GM21576 (cell line): ENCODE measurements at regions not wholly inside any gene's neighbourhood (a gene's known extent, or its start where the extent isn't known, plus 50 kb on each side); places are given as distances from the start of the nearest gene placed in this dataset.

Experiments
- ATAC-seq: cut with Tn5 transposase; IDR thresholded peaks from one replicate; pipeline ENCODE4 v1.9.1; 2021; ENCODE audit warnings: mild to moderate bottlenecking, moderate library complexity; ENCODE audit not compliant: unreplicated experiment

DNA sequence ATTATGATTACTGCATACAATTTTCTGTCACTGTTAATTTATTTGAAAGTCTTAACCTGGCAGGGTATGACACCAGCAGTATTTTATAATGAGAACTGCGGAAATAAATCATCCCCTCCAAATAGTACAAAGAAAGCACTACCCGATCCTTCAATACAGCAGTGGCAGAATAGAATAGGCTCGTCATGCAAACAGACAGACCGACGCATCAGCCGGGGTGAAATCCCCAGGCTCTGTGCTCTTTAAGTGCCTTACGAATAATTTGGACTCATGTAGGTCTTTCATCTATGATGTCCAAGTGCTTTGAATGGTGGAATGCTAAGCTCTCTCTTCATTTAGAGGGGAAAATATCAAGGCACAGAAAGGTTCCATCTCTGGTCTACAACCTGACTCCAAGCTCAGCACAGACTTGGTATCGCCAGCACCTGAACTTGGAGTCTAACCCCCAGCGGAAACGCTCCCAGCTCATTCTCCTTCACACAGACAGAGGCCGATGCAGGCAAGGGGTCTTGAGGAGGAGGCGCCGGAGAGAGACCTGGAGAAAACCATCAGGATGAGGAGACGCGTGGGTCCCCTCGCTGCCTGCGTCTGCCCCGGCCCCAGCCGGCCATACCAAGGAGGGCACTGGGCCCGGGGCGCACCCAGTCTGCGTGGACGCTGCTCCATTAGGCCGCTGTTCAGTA, 568.1 kb upstream of the MKI67 start:
- no peak for ATAC-seq

GRCh38 chr10:128694851-128695725, 568.9 kb upstream of the MKI67 start:
- no peak for ATAC-seq

DNA sequence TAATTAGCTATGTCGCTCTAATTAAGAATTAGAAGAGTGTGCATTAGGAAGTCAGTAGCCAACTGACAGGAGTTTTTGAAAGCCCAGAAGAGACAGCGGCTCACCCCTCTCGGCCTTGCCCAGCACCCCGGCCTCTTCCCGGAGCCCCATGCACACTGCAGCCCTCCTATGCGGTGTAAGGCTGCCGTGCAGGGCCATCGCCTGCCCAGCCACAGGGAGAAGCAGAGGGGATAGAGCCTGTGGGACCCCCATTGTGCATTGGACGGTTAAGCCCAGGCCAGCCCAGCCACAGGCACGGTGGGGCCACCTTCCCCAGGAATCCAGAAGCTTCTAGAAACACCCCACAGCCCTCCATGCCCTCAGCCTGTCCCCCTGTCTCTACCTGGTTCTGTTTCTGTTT, 569.7 kb upstream of the MKI67 start:
- no peak for ATAC-seq

DNA sequence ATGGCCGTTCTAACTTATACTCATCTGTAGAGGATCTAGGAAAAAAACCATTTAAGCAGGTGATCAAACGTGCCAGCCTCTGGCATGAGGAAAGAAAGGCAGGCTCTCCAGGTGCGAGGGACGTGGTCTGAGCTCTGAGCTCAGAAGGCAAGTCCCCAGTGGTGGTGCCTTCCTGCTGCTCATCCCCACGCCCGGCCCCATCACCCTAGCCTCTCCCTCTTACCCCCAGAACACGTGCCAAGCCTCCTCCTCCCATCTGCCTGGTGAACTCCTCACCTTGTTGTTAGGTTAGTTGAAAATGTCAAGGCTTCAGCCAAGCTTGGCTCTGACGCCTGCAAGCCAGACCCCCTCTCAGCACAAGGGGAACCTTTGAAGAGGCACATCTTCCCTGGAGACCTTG, 571.2 kb upstream of the MKI67 start:
- no peak for ATAC-seq

DNA sequence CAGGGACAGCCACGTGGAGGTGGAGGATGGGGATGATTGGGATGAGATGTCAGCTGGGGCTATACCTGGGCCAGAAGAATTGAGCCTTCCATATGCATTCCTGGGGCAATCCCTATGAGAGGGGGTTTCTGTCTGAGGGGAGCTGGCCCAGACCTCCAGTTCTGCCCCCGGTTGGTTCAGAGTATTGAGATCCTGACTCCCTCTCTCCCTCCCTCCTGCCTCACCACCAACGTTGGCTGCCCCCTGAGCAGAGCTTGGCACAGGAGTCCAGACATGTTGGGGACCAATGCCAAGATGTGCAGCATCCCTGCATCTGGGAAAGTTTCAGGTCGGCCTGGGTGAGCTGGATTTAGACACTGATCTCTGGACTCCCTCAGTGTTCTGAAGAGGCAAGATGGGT, 575.2 kb upstream of the MKI67 start:
- no peak for ATAC-seq

DNA sequence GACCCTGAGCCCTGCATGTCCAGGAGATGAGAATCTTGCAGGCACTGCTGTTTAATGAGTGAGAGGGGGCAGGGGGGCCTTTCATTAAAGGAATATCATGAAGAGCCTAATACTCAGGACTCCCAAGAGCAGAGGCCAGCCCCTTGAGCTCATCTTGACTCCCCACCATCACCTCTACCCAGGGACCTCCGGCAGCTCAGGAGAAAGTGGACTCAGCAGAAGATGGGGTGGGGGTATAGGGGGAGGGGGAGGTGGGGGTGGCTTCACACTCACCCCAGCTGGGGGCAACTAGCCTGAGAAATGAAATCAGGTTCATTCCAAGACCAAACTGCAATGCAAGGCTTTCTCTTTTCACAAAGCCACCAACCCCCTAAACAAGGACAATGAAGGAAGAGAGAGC, 575.6 kb upstream of the MKI67 start:
- ATAC-seq = no peak

DNA sequence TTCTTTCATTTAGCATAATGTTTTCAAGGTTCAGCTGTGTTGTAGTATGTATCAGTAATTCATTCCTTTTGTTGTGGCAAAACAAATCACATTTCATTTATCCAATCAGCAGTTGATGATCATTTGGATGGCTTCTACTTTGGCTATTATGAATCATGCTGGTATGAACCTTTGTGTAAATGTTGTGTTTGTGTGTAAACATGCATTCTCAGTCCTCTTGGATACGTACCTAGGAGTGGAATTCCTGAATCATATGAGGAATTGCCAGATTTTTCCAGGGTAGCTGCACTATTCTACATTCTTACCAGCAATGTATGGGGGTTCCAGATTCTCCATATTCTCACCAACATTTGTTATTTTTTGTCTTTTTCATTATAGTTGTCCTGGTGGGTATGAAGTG, 578.5 kb upstream of the MKI67 start:
- no peak for ATAC-seq

DNA sequence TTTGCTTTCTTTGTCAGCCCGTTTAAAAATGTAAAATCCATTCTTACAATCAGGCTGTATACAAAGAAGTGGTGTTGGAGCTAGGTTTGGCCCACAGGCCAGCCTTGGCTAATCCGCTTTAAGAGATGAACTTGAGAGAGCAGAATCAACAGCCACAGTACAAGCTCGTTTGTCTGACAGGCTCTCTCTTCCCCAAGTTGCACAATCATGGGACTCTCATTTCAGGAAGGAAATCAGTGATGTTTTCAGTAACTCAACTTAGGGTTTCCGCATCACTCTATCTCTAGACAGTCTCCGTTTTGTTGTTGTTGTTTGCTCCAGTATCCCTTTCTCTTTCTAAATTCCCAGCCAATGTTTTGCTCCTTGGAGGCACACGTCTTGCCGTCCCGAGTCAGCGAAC, 582.0 kb upstream of the MKI67 start:
- no peak for ATAC-seq

- no peak for ATAC-seq
Measured at GRCh38 chr10:128709686-128710085, 583.5 kb upstream of the MKI67 start.

DNA sequence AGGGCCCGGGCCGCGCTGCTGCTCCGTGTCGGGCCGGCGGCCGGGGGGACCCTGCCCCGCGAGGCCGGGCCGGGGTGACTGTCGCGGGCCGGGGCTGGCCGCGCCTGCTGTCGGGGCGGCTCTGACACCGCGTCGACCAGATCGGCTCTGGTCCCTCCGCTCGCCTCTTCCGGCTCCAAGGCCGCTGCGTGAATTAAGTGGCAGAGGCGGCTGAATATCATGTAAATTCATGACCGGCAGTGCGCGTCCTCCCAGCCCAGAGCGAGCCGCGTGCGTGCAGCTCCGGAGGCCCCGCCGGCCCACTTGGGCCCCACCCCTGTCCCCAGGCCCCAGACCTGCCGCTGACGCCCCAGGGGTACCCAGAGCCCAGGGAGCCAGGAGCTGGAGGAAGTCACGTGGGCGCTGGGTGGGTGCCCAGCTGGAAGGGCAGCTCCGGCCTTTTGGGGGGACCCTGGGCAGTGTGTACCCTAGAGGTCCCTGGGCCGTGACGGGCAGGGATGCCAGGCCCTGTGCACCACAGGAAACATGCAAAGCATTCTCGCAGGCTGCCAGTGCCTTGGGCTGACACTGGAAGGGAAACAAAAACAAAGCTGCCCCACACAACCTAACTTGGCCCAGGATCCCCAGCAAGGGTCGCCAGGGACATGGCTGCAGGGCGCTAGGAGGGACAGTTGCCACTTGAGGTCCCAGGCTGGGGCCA, 584.0 kb upstream of the MKI67 start:
- ATAC-seq = no peak

DNA sequence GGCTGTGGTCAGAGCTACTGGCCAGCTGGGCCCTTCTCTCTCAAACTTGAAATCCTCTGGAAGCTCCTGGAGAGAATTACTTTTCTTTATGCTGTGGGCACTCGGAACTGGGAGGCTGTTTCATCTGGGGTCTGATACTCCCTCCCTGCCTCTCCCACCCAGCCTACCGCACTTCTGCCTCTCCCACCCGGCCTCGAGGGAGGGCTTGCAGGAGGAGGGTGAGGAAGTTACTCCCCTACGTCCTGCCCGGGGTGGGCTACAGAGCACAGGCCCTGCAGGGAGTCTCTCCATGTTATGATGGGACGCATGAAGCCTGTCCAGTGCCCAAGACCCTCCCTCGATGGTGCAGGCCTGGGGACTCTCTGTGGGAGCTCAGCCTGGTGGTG, 584.6 kb upstream of the MKI67 start:
- no peak for ATAC-seq

GRCh38 chr10:128711806-128712205, 585.6 kb upstream of the MKI67 start:
- no peak for ATAC-seq

DNA sequence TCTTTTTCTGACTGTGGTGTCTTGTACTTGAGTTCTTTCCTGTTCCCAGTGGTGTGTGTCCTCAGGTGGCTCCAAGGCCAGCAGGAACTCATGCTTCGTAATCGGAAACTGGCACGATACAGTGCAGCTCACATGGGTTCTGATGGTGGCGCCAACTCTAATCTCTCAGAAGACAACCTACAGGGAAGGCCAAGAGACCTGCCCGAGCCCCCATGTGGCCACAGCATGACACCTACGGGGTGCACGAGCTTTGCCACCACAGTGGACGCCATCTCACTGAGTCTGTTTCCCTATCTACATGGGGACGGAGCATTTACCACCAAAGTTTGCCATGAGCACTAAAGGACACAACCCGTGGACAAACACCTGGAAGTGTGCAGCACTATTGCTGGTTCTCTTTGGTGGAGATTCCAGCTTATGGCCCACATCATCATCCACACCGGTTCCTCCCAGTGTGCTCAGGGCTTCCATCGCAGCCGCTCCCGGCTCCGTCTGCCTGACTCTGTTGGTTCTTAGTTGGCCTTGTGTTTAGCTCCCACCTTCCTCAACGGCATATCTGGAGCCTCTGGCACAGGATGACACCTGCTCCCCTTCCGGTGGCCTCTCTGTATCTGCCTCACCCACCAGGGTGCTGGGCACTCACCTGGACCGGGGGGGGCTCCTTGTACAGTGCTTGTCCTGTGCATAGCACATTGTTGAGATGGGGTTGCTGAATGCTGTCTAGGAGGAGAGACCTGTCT, 586.6 kb upstream of the MKI67 start:
- ATAC-seq = no peak

- ATAC-seq = no peak
Measured at GRCh38 chr10:128713471-128713870, 587.2 kb upstream of the MKI67 start.

GRCh38 chr10:128713874-128714570, 587.8 kb upstream of the MKI67 start:
- ATAC-seq = no peak

- ATAC-seq = no peak
Measured at GRCh38 chr10:128714644-128715415, 588.6 kb upstream of the MKI67 start.

- no peak for ATAC-seq
Measured at GRCh38 chr10:128716181-128716580, 590.0 kb upstream of the MKI67 start.

GRCh38 chr10:128721963-128722445, 595.8 kb upstream of the MKI67 start:
- ATAC-seq = no peak

DNA sequence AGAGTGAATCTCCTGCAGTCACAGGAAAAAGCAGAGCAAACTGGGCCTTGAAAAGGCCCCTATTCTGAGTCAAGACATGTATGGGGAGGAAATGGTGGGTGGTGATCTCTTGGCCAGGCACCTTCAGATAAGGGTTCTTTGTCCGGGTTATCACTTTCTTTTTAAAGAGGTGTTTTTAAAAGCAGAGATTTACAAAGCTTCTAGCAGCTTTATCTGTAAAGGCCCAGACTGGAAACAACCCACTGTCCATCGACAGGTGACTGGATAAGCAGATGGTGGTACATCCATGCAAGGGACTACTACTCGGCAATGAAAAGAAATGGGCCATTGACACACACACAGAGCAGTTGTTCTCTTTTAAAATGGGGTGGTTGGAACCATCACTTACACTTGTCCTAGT, 596.7 kb upstream of the MKI67 start:
- no peak for ATAC-seq
